Psoas muscle (tissue), 7 donors: ENCODE measurements at regions not wholly inside any gene's neighbourhood (a gene's known extent, or its start where the extent isn't known, plus 50 kb on each side); places are given as distances from the start of the nearest gene placed in this dataset.
"Not testable (repeated sequence)": the region's sequence is repeated elsewhere in the genome, so short reads cannot be mapped to it uniquely, and the experiment has no call there.

Source experiments
- ATAC-seq, 4 donors: fragments of 200-7000 bp; cut with Tn5 transposase; one replicate each; pipeline ENCODE4 v1.9.1; 2020; ENCODE audit warnings: moderate library complexity in 3 of 4, mild to moderate bottlenecking in 2 of 4
- DNase-seq, 2 donors: peaks; one replicate each; pipeline ENCODE4 v3.0.0-alpha.2; 2020
- H3K27ac ChIP-seq: fragments of 200-600 bp; one replicate; pipeline ENCODE4 v1.8.0; 2022
- H3K27me3 ChIP-seq, 3 donors: fragments of 200-600 bp in 1 of 3; one replicate each; pipeline versions ENCODE4 v1.6.1 to v1.8.0; 2013 to 2022; ENCODE audit warnings: low read length in 2 of 3, mild to moderate bottlenecking in 2 of 3, moderate library complexity in 1 of 3; ENCODE audit not compliant: insufficient read depth in 3 of 3
- H3K36me3 ChIP-seq, 2 donors: fragments of 200-600 bp in 1 of 2; one replicate each; pipeline versions ENCODE4 v1.6.1 to v1.8.0; 2013 to 2022; ENCODE audit warnings: low read depth in 1 of 2, mild to moderate bottlenecking in 1 of 2, moderate library complexity in 1 of 2; ENCODE audit not compliant: insufficient read depth in 1 of 2
- H3K4me1 ChIP-seq: fragments of 200-600 bp; one replicate; pipeline ENCODE4 v1.8.0; 2022
- H3K4me3 ChIP-seq: fragments of 200-600 bp; one replicate; pipeline ENCODE4 v1.8.0; 2022; ENCODE audit warnings: mild to moderate bottlenecking
- H3K9me3 ChIP-seq: fragments of 200-600 bp; one replicate; pipeline ENCODE4 v1.8.0; 2022
- WGBS, 3 donors: extraction: QIAGEN DNeasy Blood & Tissue Kit; methylation state at CpG; one replicate each; pipeline versions ENCODE4 v1.1.6 to v1.1.7; 2013; 5-methylcytosine and 5-hydroxymethylcytosine counted together
- intact Hi-C, 2 donors: fragments of 100-400 bp; cut with DNase I; formaldehyde crosslinking; loops; one replicate each; pipeline versions ENCODE4 v1.11.0 to v1.14.2; 2022
- TF ChIP-seq, protein P1 (sequence below): fragments of 200-600 bp; IDR thresholded peaks from one replicate; pipeline ENCODE4 v1.8.0; 2022; ENCODE audit warnings: antibody characterized with exemption
- donor health status: healthy with polysubstance abuse.
- donor health status: DM: no; HTN: no; CAD: no; lungs with moderate emphysema.
- donor health status: Bipolar disorder and iron deficiency.
- donor health status: healthy.
- donor health status: DM: yes; HTN: yes; CAD: no.
- donor health status: DM: no; HTN: no; CAD: no.
- donor health status: DM: yes; HTN: yes; CAD: no.

GRCh38 chr10:53166325-53166724 lies 393.7 kb upstream of the MBL2 start:
- intact Hi-C loops: no loop called here
- no peaks in the 10 kb centered on the region for H3K27me3 ChIP-seq

DNA sequence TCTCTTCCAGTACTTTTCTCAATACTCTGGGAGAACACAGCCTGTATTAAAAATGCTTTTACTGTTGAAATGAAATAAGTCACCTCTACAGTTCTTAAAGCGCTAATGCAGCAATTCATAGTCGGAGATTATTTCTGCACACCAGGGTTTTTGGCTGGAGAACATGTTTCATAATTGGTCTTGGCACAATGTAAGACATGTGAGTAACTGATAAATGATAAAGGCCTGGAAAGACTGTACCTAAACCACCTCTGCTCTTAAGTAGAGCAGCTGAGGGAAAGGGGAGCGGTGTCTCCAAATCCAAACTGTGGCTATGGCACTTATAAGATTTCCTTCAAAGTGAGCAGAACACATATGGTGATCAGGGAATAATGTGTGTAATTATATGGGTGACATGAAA lies 390.3 kb upstream of the MBL2 start:
- WGBS, 3 donors: 63 to 75% (median 72%) methylated on average over 3 of the region's 3 CpGs
- DNase-seq: no peak
- Histone ChIP-seq H3K4me3 (no peak overlapping the region), H3K36me3 (no peaks in the 10 kb centered on the region), H3K9me3 (no peaks in the 10 kb centered on the region), H3K27me3 (no peaks in the 10 kb centered on the region), H3K4me1 (no peaks in the 10 kb centered on the region), H3K27ac (no peak overlapping the region)
- TF ChIP-seq, protein P1, sequence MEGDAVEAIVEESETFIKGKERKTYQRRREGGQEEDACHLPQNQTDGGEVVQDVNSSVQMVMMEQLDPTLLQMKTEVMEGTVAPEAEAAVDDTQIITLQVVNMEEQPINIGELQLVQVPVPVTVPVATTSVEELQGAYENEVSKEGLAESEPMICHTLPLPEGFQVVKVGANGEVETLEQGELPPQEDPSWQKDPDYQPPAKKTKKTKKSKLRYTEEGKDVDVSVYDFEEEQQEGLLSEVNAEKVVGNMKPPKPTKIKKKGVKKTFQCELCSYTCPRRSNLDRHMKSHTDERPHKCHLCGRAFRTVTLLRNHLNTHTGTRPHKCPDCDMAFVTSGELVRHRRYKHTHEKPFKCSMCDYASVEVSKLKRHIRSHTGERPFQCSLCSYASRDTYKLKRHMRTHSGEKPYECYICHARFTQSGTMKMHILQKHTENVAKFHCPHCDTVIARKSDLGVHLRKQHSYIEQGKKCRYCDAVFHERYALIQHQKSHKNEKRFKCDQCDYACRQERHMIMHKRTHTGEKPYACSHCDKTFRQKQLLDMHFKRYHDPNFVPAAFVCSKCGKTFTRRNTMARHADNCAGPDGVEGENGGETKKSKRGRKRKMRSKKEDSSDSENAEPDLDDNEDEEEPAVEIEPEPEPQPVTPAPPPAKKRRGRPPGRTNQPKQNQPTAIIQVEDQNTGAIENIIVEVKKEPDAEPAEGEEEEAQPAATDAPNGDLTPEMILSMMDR: no peak
- ATAC-seq: no peak
- intact Hi-C loops: no loop called here

More at GRCh38 chr10:53166325-53166724, 393.7 kb upstream of the MBL2 start:
- TF ChIP-seq, protein P1: no peak
- no peaks in the 10 kb centered on the region for H3K9me3 ChIP-seq
- H3K4me3 ChIP-seq: no peak overlapping the region
- 71 to 73% (median 72%) methylated on average over 3 of the region's 3 CpGs for WGBS, 3 donors
- H3K27ac ChIP-seq: no peak overlapping the region
- no peak for ATAC-seq
- no peak for DNase-seq
- H3K4me1 ChIP-seq: no peaks in the 10 kb centered on the region
- no peaks in the 10 kb centered on the region for H3K36me3 ChIP-seq

- DNase-seq (no peak), ATAC-seq (no peak)
- TF ChIP-seq, protein P1: no peak
- no peaks in the 10 kb centered on the region for H3K36me3 ChIP-seq
- intact Hi-C loops: no loop called here
- H3K27ac ChIP-seq: no peak overlapping the region
- no peak overlapping the region for H3K4me3 ChIP-seq
- H3K9me3 ChIP-seq: no peaks in the 10 kb centered on the region
- no peaks in the 10 kb centered on the region for H3K4me1 ChIP-seq
- no peaks in the 10 kb centered on the region for H3K27me3 ChIP-seq
These were observed 388.6 kb upstream of the MBL2 start for GRCh38 chr10:53161231-53161630.

DNA sequence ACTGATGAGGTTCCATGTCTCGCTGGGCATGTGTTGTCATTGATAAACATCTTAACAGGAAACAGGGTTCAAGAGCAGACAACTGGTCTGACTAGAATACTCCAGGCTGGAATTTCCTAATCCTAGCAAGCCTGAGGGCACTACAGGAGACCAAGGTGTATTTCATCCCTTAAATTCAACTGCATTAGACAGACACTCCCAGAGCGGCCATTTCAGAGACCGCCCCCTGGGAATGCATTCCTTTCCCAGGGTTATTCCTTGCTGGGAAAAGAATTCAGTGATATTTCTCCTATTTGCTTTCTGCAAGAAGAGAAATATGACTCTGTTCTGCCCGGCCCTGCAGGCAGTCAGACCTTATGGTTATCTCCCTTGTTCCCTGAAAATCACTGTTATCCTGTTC lies 383.1 kb upstream of the MBL2 start:
- intact Hi-C loops, H3K4me3 ChIP-seq, H3K4me1 ChIP-seq, H3K36me3 ChIP-seq, H3K27ac ChIP-seq, H3K27me3 ChIP-seq, ATAC-seq, H3K9me3 ChIP-seq, DNase-seq: not testable (repeated sequence)
- 38 to 75% (median 67%) methylated on average over 4 of the region's 4 CpGs for WGBS, 3 donors

DNA sequence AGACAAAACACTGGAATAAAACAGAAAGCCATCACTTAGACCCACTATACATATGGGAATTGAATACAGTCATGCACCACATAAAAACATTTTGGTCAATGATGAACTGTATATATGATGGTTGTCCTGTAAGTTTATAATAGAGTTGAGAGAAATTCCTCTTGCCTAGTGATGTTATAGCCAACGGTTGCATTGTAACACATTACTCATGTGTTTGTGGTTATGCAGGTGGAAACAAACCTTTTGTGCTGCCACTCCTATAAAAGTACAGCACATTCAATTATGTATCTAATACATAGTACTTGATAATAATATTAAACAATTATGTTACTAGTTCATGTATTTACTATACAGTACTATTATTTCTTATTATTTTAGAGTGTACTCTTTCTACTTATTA lies 381.2 kb upstream of the MBL2 start:
- ATAC-seq (no peak), DNase-seq (no peak)
- Histone ChIP-seq H3K4me3 (no peak overlapping the region), H3K36me3 (no peaks in the 10 kb centered on the region), H3K4me1 (no peaks in the 10 kb centered on the region), H3K27me3 (no peaks in the 10 kb centered on the region), H3K27ac (no peak overlapping the region), H3K9me3 (no peaks in the 10 kb centered on the region)
- intact Hi-C loops: no loop called here
- 87 to 94% (median 88%) methylated on average over 1 of the region's 1 CpG for WGBS, 3 donors
- TF ChIP-seq, protein P1: no peak
